NCI-H2227 (cell line): ENCODE measurements at regions not wholly inside any gene's neighbourhood (a gene's known extent, or its start where the extent isn't known, plus 50 kb on each side); places are given as distances from the start of the nearest gene placed in this dataset.

ENCODE experiments used
- DNase-seq: peaks from one replicate; lab custom pipeline; 2025; ENCODE audit not compliant: unreplicated experiment; lab: John Stamatoyannopoulos, UW

DNA sequence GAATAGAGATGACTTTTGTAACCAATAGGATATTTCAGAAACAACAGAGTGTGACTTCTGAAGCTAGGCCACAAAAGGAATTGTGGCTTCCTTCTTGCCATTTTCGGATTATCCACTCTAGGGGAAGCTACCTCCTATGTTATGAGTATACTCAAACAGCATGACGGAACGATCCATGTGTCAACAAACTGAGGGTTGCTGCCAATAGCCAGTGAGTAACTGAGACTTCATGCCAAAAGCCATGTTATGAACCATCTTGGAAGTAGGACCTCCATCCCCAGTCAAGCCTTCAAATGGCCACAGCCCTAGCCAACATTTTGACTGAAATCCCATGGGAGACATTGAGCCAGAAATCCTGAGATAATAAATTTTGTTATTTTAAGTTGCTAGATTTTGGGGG, 69.0 kb upstream of the IL6 start:
- no peak for DNase-seq

DNA sequence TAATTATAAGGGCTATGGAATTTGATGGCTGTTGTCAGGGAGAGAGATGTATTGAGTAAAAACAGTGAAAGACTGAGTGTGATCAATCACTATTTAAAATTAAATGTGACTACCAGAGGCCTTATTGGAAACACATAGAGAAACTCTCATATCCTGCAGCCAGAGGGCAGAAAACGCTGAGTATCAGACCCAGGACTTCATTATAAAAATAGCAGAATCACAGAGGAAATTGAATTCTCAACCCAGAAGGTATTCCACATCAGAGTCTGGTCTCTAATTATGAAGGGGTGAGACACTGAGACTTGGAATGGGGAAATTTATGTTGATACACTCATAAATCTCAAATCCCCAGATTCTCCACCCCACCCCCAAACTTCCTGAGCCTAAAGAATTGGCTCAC, 69.5 kb upstream of the IL6 start:
- DNase-seq = no peak

DNA sequence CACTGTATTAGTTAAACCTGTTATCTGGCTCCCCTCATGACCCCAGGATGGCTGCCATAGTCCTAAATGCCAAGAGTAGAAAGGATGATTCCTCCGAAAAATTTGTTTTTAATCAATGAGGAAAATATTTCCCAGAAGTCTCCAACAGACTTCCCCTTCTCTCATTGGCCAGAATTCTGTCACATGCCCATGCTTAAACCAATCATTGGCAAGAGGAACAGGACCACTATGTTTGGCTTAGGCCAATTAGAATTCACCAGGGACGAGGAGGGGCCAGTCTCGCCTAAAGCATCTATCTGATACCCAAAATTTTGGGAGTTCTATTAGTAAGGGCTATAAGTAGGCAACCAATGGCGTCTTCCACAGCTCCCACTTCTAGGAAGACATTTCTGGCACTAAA, 71.2 kb upstream of the IL6 start:
- DNase-seq = no peak

DNA sequence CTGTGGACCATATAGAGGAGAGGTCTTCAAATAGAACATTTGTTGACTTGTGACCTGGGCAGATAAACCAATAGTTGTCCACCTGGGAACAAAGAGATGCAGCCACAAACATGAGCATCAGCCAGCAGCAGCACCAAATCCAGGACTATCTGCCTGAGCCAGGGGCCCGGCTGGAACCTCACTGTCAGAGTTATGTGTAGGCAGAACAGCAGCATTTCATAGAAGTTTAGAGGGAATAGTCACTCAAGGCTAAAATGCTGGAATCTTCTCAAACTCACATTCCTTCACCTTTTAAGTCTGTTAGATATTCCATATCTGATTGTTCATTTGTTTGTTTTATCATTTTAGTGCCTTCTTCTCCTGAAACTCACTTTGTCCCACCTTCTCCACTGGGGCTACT, 72.2 kb upstream of the IL6 start:
- DNase-seq = no peak

DNA sequence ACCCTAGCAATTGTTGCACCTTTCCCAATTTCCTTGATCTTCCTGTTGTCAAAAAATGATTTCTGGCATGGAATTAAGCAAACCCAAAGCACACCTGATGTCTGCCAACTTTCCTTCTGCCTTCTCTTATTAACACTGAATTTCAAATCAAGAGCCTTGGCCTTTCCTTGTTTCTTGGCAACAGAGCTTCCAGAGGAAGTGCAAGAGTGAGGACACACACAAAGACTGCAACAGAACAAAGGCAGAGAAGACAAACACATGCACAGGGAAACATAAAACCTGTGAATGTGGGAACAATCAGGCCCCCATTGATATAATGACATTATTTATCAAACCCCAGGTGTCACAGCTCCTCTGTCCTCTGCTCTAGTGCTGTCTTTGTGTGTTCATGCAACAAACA, 73.0 kb upstream of the IL6 start:
- DNase-seq = no peak

DNA sequence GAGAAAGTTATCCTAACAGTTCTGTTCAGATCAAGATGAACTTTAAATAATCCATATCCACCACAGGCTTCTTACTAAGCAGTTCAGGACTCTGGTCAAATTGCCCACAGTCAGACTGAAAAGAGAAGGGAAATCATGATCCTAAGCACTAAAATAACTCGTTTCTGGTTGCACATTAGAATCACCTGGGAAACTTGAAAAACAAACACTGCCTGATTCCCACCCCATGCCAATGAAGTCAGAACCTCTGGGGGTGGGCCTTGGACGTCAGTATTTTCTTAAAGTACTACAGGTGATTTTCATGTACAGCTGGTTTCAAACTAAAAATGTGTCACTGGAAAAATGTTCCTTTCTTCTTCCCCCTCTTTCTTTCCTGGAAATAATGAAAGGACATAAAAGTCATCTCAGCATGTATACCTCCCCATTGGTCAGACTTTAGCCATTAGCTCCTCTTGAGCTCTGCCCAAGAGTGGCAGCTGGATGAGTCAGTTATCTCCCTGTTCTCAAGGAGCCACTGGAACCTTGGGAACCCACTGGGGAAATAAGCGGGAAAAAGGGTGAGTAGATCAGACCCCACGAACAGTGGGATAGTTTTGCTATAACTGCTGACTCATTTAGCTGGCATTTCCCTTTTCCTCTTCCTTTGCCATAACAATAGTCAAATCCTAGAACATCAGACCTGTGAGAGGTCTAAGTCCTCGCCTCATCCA, 75.3 kb upstream of the IL6 start:
- no peak for DNase-seq

DNA sequence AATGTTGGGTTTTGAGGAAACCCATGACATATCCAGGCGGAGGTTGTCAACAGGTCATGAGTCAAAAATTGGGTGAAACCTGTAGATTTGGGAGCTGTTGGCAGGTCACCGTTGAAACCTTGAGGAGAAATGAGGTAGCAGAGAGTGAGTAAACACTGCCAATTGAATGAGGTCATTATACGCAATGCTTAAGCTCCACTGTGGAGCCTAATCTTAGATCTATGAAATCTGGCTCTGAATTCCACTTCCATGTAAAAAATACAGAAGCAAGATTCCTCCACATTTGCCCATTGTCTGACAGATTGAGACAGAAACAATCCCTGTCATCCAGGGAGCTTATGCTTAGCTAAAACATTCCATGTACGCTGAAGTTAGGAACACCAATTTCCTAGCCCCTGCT, 76.0 kb upstream of the IL6 start:
- no peak for DNase-seq

DNA sequence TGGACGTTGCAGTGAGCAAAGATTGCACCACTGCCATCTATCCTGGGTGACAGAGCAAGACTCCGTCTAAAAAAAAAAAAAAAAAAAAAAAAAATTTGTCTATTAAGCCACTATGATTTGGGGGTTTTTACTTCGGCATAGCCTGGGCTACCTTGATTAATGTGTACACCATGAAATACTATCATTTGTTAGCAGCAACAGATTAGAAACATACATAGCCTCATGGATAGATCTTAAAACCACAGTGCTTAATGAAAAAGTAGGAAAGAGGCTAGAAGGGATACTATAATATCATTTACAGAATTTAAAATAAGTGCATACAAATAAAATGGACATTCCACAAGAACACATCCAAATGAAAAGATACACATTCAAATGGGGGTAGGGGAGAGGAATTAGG, 77.3 kb upstream of the IL6 start:
- no peak for DNase-seq

DNA sequence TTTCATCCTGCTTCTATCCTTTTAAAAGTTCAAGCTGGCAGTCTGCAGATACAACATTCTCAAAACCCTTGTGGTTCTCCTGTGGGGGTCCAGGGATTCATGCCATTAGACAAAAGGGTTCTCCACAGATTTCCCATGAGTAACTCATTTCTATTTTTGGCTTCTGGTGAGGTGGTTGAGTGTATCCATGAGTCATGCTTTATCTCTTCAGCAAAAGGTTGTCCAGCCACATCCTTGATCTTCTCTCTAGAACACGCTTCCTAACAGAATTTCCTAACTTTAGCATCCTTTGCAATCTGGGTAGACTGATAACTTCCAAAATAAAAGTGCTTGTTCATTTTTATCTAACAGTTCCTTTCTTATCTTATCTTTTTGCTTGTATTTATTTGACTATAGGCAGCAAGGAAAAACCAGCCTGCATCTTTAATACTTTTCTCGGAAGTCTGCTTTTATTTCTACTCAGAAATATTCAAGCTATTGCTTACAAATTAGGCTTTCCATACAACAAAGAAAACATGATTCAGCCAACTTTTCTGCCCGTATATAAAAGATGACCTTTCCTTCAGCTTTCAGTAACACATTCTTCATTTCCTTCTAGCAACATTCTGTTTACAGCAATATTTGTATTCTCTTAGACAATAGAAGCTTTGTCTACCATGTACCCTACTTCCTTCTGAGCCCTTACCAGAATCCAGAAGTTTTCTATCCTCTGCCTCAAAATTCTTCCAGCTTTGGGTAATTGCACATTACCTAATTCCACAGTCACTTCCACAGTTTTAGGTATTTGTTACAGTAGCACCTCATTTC, 79.3 kb upstream of the IL6 start:
- no peak for DNase-seq

DNA sequence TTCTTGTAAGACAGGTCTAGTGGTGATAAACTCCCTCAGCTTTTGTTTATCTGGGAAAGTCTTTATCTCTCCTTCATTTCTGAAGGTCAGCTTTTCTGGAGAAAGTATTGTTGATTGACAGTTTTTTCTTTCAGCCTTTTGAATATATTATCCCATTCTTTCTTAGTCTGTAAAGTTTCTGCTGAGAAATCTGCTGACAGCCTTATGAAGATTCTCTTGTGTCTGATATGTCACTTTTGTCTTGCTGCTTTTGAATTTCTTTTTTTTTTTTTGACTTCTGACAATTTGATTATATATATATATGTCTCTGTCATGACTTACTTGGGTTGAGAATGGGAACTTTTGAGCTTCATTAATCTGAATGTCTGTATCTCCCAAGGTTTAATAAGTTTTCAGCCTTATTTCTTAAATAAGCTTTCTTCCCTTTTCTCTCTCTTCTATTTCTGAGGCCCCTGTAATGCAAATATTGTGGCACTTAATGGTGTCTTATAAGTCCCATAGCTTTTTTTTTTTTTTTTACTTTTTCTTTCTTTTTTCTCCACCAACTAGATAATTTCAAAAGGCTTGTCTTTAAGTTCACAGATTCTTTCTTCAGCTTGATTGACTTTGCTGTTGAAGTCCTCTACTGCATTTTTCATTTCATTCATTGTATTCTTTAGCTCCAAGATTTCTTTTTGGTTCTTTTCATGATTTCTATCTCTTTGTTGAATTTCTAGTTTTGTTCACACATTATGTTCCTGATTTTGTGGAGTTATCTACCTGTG, 81.4 kb upstream of the IL6 start:
- no peak for DNase-seq

DNA sequence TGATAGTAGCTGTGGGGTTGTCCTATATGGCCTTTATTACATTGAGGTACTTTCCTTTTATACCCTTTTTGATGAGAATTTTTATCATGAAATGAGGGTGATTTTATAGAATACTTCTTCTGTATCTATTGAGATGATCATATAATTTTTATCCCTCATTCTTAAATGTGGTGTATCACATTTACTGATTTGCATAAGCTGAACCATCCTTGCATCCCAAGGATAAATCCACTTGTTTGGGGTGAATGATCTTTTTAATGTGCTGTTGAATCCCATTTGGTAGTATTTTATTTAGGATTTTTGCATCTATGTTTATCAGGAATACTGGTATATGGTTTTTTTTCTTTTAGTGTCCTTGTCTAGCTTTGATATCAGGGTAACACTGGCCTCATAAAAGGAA, 84.5 kb upstream of the IL6 start:
- no peak for DNase-seq

DNA sequence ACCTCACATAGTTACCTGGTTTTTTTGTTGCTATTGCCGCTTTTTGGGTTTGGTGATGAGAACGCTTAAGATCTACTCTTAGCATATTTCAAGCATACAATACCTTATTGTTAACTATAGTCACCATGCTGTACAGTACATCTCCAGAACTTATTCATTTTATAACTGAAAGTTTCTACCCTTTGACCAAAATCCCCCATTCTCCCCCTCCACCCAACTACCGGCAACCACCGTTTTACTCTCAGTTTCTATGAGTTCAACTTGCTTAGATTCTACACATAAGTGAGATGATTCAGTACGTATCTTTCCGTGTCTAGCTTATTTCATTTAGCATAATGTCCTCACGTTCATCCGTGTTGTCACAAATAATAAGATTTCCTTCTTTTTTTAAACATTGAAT, 86.7 kb upstream of the IL6 start:
- no peak for DNase-seq

DNA sequence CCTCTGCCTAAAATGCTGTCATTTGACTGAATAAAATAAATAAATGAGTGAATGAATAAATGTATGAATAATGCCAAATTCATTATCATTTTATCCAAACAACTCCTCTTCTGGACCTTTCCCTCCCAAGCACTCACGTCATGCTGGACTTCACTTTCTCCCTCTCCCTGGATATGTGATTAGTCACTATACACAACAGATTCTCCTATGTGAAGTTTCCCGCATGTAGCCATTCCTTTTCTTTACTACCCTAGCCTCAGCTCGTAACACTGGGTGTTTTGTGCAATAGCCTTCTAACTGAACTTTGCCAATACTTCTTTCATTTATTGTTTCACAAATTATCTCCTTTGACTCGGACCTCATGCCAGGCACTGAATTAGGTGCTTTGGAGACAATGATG, 87.6 kb upstream of the IL6 start:
- no peak for DNase-seq

DNA sequence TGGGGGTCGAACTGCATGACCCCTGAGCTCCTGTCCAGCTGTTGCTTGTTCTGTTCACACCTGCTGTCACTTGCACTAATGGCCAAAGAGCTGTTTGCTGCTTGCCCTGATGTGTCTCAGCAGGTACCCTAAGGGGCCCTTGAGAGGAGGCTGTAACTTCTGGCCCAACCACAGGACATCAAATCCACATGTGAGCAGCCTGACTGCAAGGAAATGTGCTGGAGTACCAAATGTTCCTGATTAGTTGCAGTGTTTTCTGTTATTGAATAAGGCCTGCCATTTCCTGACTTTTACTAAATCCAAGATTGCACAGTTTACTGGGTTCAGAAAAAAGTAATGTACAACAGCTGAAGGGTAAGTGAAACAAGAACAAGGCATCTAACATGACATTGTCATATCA, 91.7 kb upstream of the IL6 start:
- no peak for DNase-seq

DNA sequence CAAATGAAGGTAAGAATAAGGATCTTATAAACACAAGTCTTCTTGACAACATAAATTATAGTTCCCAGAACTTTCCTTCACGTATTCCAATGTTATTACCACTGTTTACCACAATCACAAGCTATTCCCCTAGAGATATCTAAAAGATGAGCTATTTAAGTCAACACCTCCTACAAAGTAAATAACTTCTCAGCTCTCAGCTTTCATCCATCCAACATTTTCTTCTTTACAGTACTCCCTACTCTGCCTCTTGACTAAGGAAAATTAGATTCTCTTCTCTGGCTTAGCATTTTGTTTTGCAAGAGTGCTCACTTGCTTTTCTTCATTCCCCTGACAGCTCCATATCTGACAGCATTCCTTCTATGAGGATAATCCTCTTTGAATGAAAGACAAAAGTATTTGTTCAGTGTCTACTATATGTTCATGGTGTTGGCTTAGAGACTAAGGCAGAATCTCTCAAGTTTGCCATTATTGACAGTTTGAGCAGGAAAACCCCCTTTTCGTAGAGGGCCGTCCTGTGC, 93.0 kb upstream of the IL6 start:
- no peak for DNase-seq

DNA sequence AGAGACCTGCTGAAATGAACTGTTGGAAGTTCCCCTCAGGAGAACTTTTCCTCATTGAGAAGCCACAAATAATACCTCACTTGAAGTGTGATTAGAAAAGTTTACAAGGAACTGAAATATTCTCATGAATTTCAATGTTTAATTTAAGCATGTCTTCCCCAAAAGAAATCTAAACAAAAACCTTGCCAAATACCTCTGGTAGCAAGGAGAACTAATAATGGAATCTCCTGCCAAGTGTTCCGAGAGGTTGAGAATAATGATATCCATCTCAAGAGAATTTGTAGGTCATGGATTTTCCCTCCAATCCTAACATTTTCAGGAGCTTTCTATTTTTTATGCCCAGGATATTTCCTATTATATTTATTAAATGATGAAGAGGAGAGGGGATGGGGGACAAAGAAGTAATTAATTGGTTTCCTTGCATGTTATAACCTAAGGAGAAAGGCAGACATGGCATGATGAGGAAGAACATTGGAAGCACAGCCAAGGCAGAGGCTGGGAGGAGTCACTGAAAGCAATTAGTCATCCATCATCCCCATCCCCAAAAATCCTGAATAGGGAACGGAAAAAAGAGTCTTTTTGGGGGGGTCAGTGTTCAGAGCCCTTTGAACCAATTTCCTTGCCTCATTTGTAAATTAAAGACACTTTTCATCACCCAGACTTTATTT, 93.6 kb upstream of the IL6 start:
- DNase-seq = no peak

DNA sequence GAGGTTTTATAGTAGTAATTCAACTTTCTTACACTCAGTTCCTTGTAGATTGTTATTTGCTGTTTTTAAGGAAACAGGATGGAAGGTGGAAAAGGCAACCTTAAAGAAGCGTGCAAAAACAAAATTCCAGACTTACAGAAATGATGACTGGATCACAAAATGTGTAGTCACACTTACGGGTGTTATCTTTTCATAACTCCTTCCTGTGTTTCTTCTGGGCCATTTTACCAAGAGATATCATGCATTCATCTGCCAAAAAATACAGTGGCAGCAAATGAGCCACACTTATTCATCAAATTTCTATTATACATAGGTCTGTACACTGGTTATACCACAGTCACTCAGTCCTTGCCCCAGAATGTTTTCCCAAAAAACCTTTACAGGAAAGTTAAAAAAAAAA, 94.3 kb upstream of the IL6 start:
- no peak for DNase-seq

DNA sequence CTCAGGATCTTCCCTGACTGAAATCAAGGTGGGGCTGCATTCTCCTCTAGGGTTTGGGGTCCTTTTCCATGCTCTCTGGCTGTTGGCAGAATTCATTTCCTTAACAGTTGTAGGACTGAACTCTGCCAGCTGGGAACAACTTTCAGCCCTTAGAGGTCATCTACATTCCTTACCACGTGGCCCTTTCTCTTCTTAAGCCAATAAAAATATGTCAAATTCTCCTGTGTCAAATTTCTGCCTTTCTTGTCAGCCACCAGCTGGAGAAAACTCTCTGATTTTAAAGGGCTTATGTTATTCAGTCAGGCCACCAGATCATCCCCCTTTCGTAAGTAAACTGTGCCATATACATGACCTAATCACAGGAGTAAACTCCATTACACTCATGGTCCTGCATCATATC, 95.3 kb upstream of the IL6 start:
- DNase-seq = no peak

DNA sequence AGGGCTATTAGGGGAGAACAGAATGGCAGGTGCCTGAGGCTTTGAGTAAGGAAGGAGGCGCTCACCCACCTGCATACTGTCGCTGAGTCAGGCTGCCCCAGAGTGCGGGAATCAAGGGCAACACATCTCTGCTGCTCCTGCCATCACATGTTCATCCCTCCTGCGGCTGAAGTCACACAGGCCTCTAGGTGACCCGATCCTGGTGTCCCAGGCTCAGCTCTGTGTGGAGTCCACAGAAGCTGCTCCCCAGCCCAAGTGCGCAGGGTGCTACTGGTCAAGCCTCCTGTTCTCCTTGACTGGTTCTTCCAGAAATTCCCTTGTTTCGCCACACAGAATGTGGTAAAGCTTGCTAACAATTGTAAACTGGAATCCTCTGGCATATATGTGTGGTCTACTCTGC, 96.9 kb upstream of the IL6 start:
- DNase-seq = no peak

DNA sequence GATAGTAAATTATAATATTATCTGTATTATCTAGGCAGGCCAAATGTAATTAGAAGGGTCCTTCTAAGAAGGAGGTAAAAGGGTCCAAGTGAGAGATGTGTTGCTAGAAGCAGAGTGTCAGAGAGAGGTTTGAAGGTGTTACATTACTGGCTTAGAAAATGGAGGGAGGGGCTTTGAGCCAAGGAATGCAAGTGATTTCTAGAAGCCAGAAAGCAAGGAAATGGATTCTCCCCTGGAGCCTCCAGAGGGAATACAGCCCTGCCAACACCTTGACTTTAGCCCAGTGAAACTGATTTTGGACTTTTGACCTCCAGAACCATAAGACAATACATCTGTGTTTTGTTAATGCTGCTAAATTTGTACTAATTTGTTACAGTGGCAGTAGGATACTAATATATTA, 97.9 kb upstream of the IL6 start:
- DNase-seq = no peak

DNA sequence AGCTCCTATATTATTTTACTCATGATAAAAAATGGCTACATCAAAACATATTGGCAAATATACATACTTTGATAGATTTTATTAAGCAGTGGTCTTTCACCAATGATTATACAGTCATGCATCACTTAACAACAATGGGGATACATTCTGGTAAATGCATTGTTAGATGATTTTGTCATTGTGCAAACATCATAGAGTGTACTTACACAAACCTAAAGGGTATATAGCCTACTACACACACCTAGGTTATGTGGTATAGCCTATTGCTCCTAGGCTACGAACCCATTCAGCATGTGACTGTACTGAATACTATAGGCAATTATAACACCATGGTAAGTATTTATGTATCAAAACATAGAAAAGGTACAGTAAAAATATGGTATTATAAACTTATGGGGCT, 98.9 kb upstream of the IL6 start:
- DNase-seq = no peak
